Activated T-helper 17 cell treated with anti-CD3 and anti-CD28 coated beads, Interleukin-2, amount 50 U/mL, for 72 hours (primary cell): ENCODE measurements at regions not wholly inside any gene's neighbourhood (a gene's known extent, or its start where the extent isn't known, plus 50 kb on each side); places are given as distances from the start of the nearest gene placed in this dataset.

Experiments used
- ATAC-seq: fragments of 150-1000 bp; cut with Tn5 transposase; replicated peaks from 2 replicates; pipeline ENCODE4 v1.10.0; 2021; ENCODE audit warnings: mild to moderate bottlenecking, moderate library complexity
- H3K27ac Mint-ChIP-seq: one replicate; pipeline ENCODE4 v1.8.0; 2022; ENCODE audit warnings: mixed read lengths
- H3K27me3 Mint-ChIP-seq: one replicate; pipeline ENCODE4 v1.8.0; 2022; ENCODE audit warnings: mixed read lengths
- H3K36me3 Mint-ChIP-seq: one replicate; pipeline ENCODE4 v1.8.0; 2022; ENCODE audit warnings: low read depth, mild to moderate bottlenecking, mixed read lengths
- H3K4me1 Mint-ChIP-seq: one replicate; pipeline ENCODE4 v1.8.0; 2022; ENCODE audit warnings: mixed read lengths
- H3K4me3 Mint-ChIP-seq: one replicate; pipeline ENCODE4 v1.8.0; 2022; ENCODE audit warnings: mild to moderate bottlenecking, mixed read lengths
- H3K9me3 Mint-ChIP-seq: one replicate; pipeline ENCODE4 v1.8.0; 2022; ENCODE audit warnings: mixed read lengths

GRCh38 chr6:82576284-82576683 is 212.7 kb downstream of the TPBG start:
- Mint-ChIP-seq H3K27me3 (peaks cover 19% of the 10 kb centered on the region), H3K9me3 (peaks cover 19% of the 10 kb centered on the region), H3K27ac (no peak overlapping the region), H3K36me3 (no peaks in the 10 kb centered on the region), H3K4me1 (no peaks in the 10 kb centered on the region), H3K4me3 (no peak overlapping the region)
- ATAC-seq, result no peak

- Mint-ChIP-seq H3K4me1 (peaks cover 3% of the 10 kb centered on the region), H3K36me3 (no peaks in the 10 kb centered on the region), H3K27me3 (peaks cover 8% of the 10 kb centered on the region), H3K27ac (no peak overlapping the region), H3K9me3 (no peaks in the 10 kb centered on the region), H3K4me3 (no peak overlapping the region)
- no peak for ATAC-seq
Measured at GRCh38 chr6:82584194-82584695, 220.6 kb downstream of the TPBG start.

GRCh38 chr6:82584856-82585255 is 221.2 kb downstream of the TPBG start:
- Mint-ChIP-seq H3K27me3 (peaks cover 8% of the 10 kb centered on the region), H3K27ac (no peak overlapping the region), H3K36me3 (no peaks in the 10 kb centered on the region), H3K4me3 (no peak overlapping the region), H3K9me3 (no peaks in the 10 kb centered on the region), H3K4me1 (peaks cover 9% of the 10 kb centered on the region)
- ATAC-seq, result no peak

GRCh38 chr6:82588020-82588419 is 224.4 kb downstream of the TPBG start:
- no peak for ATAC-seq
- H3K36me3 Mint-ChIP-seq, result no peaks in the 10 kb centered on the region
- H3K27me3 Mint-ChIP-seq, result peaks cover 4% of the 10 kb centered on the region
- peaks cover 12% of the 10 kb centered on the region for H3K4me1 Mint-ChIP-seq
- no peak overlapping the region for H3K4me3 Mint-ChIP-seq
- H3K27ac Mint-ChIP-seq, result no peak overlapping the region
- H3K9me3 Mint-ChIP-seq, result no peaks in the 10 kb centered on the region

GRCh38 chr6:82588859-82589412 is 225.3 kb downstream of the TPBG start:
- Mint-ChIP-seq H3K9me3 (no peaks in the 10 kb centered on the region), H3K36me3 (no peaks in the 10 kb centered on the region), H3K4me1 (peaks cover 12% of the 10 kb centered on the region), H3K4me3 (no peak overlapping the region), H3K27me3 (peaks cover 3% of the 10 kb centered on the region), H3K27ac (no peak overlapping the region)
- ATAC-seq, result no peak

- Mint-ChIP-seq H3K9me3 (no peaks in the 10 kb centered on the region), H3K4me1 (peaks cover 12% of the 10 kb centered on the region), H3K36me3 (no peaks in the 10 kb centered on the region), H3K27me3 (no peaks in the 10 kb centered on the region), H3K27ac (no peak overlapping the region), H3K4me3 (no peak overlapping the region)
- ATAC-seq, result peak; percentile 65
Measured at GRCh38 chr6:82589509-82590206, 226.0 kb downstream of the TPBG start.

- Mint-ChIP-seq H3K4me3 (no peak overlapping the region), H3K27me3 (peaks cover 8% of the 10 kb centered on the region)
Measured at GRCh38 chr6:82597201-82597600, 233.6 kb downstream of the TPBG start.

GRCh38 chr6:82602776-82603175 is 239.2 kb downstream of the TPBG start:
- no peaks in the 10 kb centered on the region for H3K9me3 Mint-ChIP-seq
- H3K27ac Mint-ChIP-seq, result no peak overlapping the region
- H3K4me1 Mint-ChIP-seq, result no peaks in the 10 kb centered on the region
- no peak overlapping the region for H3K4me3 Mint-ChIP-seq
- H3K27me3 Mint-ChIP-seq, result peaks cover 11% of the 10 kb centered on the region
- no peaks in the 10 kb centered on the region for H3K36me3 Mint-ChIP-seq
- ATAC-seq, result no peak

More at GRCh38 chr6:82597201-82597600, 233.6 kb downstream of the TPBG start:
- no peaks in the 10 kb centered on the region for H3K36me3 Mint-ChIP-seq
- ATAC-seq, result no peak
- H3K4me1 Mint-ChIP-seq, result no peaks in the 10 kb centered on the region
- no peaks in the 10 kb centered on the region for H3K9me3 Mint-ChIP-seq
- no peak overlapping the region for H3K27ac Mint-ChIP-seq

- Mint-ChIP-seq H3K36me3 (no peaks in the 10 kb centered on the region), H3K4me1 (no peaks in the 10 kb centered on the region), H3K27ac (no peak overlapping the region), H3K4me3 (no peak overlapping the region), H3K27me3 (peaks cover 15% of the 10 kb centered on the region), H3K9me3 (no peaks in the 10 kb centered on the region)
- ATAC-seq, result no peak
Measured at GRCh38 chr6:82603871-82604270, 240.3 kb downstream of the TPBG start.

- Mint-ChIP-seq H3K36me3 (no peaks in the 10 kb centered on the region), H3K27ac (no peak overlapping the region), H3K9me3 (no peaks in the 10 kb centered on the region), H3K4me3 (no peak overlapping the region), H3K27me3 (peaks cover 7% of the 10 kb centered on the region), H3K4me1 (no peaks in the 10 kb centered on the region)
- no peak for ATAC-seq
Measured at GRCh38 chr6:82607998-82608725, 244.5 kb downstream of the TPBG start.

- Mint-ChIP-seq H3K27me3 (peaks cover 7% of the 10 kb centered on the region), H3K27ac (no peak overlapping the region)
- ATAC-seq, result no peak
Measured at GRCh38 chr6:82608781-82609180, 245.2 kb downstream of the TPBG start.

GRCh38 chr6:82611751-82612150 is 248.1 kb downstream of the TPBG start:
- Mint-ChIP-seq H3K4me3 (no peak overlapping the region), H3K27ac (no peak overlapping the region), H3K36me3 (no peaks in the 10 kb centered on the region), H3K4me1 (no peaks in the 10 kb centered on the region), H3K9me3 (no peaks in the 10 kb centered on the region), H3K27me3 (peaks cover 7% of the 10 kb centered on the region)
- ATAC-seq, result no peak

More at GRCh38 chr6:82608781-82609180, 245.2 kb downstream of the TPBG start:
- no peaks in the 10 kb centered on the region for H3K9me3 Mint-ChIP-seq
- H3K36me3 Mint-ChIP-seq, result no peaks in the 10 kb centered on the region
- H3K4me1 Mint-ChIP-seq, result no peaks in the 10 kb centered on the region
- H3K4me3 Mint-ChIP-seq, result no peak overlapping the region

- no peaks in the 10 kb centered on the region for H3K4me1 Mint-ChIP-seq
- ATAC-seq, result no peak
- no peak overlapping the region for H3K27ac Mint-ChIP-seq
- no peak overlapping the region for H3K4me3 Mint-ChIP-seq
- peaks cover 6% of the 10 kb centered on the region for H3K27me3 Mint-ChIP-seq
- no peaks in the 10 kb centered on the region for H3K9me3 Mint-ChIP-seq
- H3K36me3 Mint-ChIP-seq, result no peaks in the 10 kb centered on the region
Measured at GRCh38 chr6:82612475-82613039, 248.9 kb downstream of the TPBG start.

GRCh38 chr6:82614518-82614917 is 250.9 kb downstream of the TPBG start:
- ATAC-seq, result no peak
- no peak overlapping the region for H3K4me3 Mint-ChIP-seq
- no peaks in the 10 kb centered on the region for H3K27me3 Mint-ChIP-seq
- H3K9me3 Mint-ChIP-seq, result no peaks in the 10 kb centered on the region
- H3K36me3 Mint-ChIP-seq, result no peaks in the 10 kb centered on the region
- H3K4me1 Mint-ChIP-seq, result no peaks in the 10 kb centered on the region
- no peak overlapping the region for H3K27ac Mint-ChIP-seq
